ENCODE measurements at regions not wholly inside any gene's neighbourhood (a gene's known extent, or its start where the extent isn't known, plus 50 kb on each side); places are given as distances from the start of the nearest gene placed in this dataset.

DNA sequence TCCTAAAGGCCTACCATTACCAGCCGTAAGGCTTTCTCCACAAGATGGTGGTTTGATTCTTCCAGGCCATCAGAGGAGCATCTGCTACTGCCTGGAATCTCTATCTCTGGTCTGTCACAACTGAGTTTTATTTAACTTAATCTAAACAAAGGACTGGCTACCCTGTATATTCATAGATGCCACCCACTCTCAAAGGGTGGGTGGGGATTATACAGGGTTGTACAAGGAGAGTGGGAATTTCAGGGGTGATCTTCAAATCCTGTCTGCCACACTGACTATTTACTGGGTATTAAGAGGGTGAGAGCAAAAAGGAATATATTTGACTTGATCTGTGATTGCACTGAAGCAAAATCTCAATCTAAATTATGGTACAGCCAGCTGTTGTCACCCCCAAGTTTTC, 253.3 kb downstream of the MBNL1 start:
- ATAC-seq (no peak), DNase-seq (ENCODE audit: extremely low read depth in 1 of 4, low spot score in 3 of 4) (no peak), FAIRE-seq (no peak)
- Histone ChIP-seq H3K4me1 (replicated peaks in 1 of 2; ENCODE audit: control insufficient read depth in 2 of 2, insufficient read depth in 2 of 2, low read length in 2 of 2) (no peaks in the 10 kb centered on the region), H2AFZ (ENCODE audit: low read depth, low read length) (no peak overlapping the region), H3K79me2 (ENCODE audit: control insufficient read depth, insufficient read depth, low read length) (no peaks in the 10 kb centered on the region), H3K9me3 (replicated peaks; ENCODE audit: control insufficient read depth, insufficient read depth, low read depth, low read length) (no peaks in the 10 kb centered on the region), H3K4me3 (no peak overlapping the region), H3K9ac (ENCODE audit: insufficient read depth in 1 of 2, low read depth in 2 of 2, low read length in 2 of 2) (no peak overlapping the region), H3K27ac (ENCODE audit: extremely low read depth, low read depth, low read length) (no peak overlapping the region), H3K4me2 (ENCODE audit: insufficient read depth, low read length) (no peak overlapping the region), H3K9me1 (ENCODE audit: control insufficient read depth, insufficient read depth, low read length) (no peaks in the 10 kb centered on the region), H3K27me3 (ENCODE audit: control insufficient read depth in 2 of 2, insufficient read depth in 2 of 2, low read length in 2 of 2) (no peaks in the 10 kb centered on the region), H3K36me3 (ENCODE audit: control insufficient read depth, insufficient read depth, low read length) (no peaks in the 10 kb centered on the region), H4K20me1 (replicated peaks; ENCODE audit: control insufficient read depth, insufficient read depth, low read length) (no peaks in the 10 kb centered on the region)
- in situ Hi-C loops (cut with MboI) (loop anchor here (25.0 kb wide), 1 partner anchor 1065 kb away; no protein-coding TSS in a partner anchor), intact Hi-C loops (cut with micrococcal nuclease) (no loop called here)
- ChIA-PET CTCF (ENCODE audit: low intra/inter-chr PET ratio) (no interaction called here), POLR2A (interaction anchor here (0.6 kb wide), 1 partner anchor 16 kb away, joined by 5 read pairs; no protein-coding TSS in a partner anchor)
- 88% methylated on average over 1 of the region's 1 CpG for WGBS (ENCODE audit: insufficient coverage, low coverage, missing lambda C conversion rate)
- no TSS peak for BruUV-seq (replicated peaks)
- TF ChIP-seq ZNF395 (CRISPR knock-in tag; IDR thresholded peaks at IDR 0.05) (no peak), CBX8 (IDR thresholded peaks at IDR 0.05; ENCODE audit: borderline replicate concordance, extremely low read depth, low read depth, low read length, poor library complexity, severe bottlenecking) (no peak), EGR1 (conservative IDR thresholded peaks at IDR 0.05) (no peak), BRD4 (IDR thresholded peaks at IDR 0.05) (no peak), SAFB2 (IDR thresholded peaks at IDR 0.05; ENCODE audit: borderline replicate concordance, low read depth, low read length, severe bottlenecking) (no peak), ZNF717 (CRISPR knock-in tag; IDR thresholded peaks at IDR 0.05) (no peak)

Measured in K562 (cell line).